VCaP (cell line): ENCODE measurements at regions not wholly inside any gene's neighbourhood (a gene's known extent, or its start where the extent isn't known, plus 50 kb on each side); places are given as distances from the start of the nearest gene placed in this dataset.
"Not testable (repeated sequence)": the region's sequence is repeated elsewhere in the genome, so short reads cannot be mapped to it uniquely, and the experiment has no call there.

ENCODE experiments used
- H3K27ac ChIP-seq: fragments of 450-650 bp; 2 replicates; pipeline ENCODE4 v1.5.1; 2017
- TF ChIP-seq, protein P1 (sequence below): fragments of 450-650 bp; conservative IDR thresholded peaks from 2 replicates; pipeline ENCODE4 v1.5.1; 2017; ENCODE audit warnings: mild to moderate bottlenecking, moderate library complexity

DNA sequence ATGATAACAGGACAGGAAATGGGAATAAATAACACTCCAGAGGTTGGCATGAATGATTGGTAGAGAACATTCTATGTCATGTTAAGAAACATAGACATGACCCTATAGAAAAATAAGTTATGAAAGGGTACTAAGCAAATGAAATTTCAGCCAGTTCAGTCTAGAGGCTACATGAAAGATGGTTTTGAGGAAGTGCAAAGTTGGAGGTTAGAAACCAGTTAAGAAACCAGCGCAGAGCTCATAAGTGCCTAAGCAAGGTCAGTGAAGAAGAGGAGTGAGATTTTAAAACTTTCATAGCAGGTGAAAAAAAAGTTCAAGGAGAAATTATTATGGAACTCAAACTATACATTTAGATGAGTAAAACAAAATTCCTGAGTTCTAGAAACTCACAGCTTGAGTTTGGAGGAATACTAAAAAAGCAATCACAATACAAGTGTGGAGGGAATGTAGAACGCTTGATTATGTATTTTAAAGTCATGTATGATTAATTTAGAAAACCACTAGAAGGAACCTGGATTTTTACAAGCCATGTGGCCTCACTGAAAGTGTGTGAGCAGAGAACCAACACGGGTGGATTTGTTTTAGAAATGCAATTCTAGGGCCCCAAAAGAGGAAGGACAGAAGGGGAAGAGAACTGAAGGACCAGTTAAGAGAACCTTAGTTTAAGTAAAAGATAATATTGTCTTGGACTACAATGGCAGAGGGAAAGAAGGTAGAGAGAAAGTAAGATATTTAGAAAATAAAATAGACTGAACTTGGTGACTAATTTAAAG, 162.4 kb downstream of the PCDH20 start:
- H3K27ac ChIP-seq: no peak overlapping the region
- TF ChIP-seq, protein P1, sequence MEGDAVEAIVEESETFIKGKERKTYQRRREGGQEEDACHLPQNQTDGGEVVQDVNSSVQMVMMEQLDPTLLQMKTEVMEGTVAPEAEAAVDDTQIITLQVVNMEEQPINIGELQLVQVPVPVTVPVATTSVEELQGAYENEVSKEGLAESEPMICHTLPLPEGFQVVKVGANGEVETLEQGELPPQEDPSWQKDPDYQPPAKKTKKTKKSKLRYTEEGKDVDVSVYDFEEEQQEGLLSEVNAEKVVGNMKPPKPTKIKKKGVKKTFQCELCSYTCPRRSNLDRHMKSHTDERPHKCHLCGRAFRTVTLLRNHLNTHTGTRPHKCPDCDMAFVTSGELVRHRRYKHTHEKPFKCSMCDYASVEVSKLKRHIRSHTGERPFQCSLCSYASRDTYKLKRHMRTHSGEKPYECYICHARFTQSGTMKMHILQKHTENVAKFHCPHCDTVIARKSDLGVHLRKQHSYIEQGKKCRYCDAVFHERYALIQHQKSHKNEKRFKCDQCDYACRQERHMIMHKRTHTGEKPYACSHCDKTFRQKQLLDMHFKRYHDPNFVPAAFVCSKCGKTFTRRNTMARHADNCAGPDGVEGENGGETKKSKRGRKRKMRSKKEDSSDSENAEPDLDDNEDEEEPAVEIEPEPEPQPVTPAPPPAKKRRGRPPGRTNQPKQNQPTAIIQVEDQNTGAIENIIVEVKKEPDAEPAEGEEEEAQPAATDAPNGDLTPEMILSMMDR: no peak

- H3K27ac ChIP-seq: no peak overlapping the region
- TF ChIP-seq, protein P1: no peak
Observed at GRCh38 chr13:61252213-61252612, 163.4 kb downstream of the PCDH20 start.

GRCh38 chr13:61247149-61247936, 168.3 kb downstream of the PCDH20 start:
- no peak overlapping the region for H3K27ac ChIP-seq
- TF ChIP-seq, protein P1: no peak

DNA sequence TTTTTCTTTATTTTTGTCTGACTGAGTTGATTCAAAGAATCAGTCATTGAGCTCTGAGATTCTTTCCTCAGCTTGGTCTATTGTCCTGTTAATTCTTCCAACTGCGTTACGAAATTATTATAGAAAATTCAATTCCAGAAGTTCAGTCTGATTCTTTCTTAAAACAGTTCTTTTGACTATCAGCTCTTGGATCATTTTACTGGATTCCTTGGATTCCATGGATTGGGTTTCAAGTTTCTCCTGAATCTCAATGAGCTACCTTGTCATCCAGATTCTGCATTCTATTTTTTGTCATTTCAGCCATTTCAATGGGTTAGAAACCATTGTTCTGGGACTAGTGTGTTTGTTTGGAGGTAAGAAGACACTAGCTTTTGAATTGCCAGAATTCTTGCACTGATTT, 169.3 kb downstream of the PCDH20 start:
- H3K27ac ChIP-seq: no peak overlapping the region
- TF ChIP-seq, protein P1: no peak

GRCh38 chr13:61215601-61216000, 200.0 kb downstream of the PCDH20 start:
- TF ChIP-seq, protein P1: no peak
- no peak overlapping the region for H3K27ac ChIP-seq

- H3K27ac ChIP-seq: no peak overlapping the region
- TF ChIP-seq, protein P1: no peak
Observed at GRCh38 chr13:61215116-61215515, 200.5 kb downstream of the PCDH20 start.

GRCh38 chr13:61214551-61214950, 201.1 kb downstream of the PCDH20 start:
- TF ChIP-seq, protein P1: no peak
- H3K27ac ChIP-seq: no peak overlapping the region

- not testable (repeated sequence) for H3K27ac ChIP-seq
Observed at GRCh38 chr13:61205898-61206297, 209.8 kb downstream of the PCDH20 start.
